Inferior parietal cortex (tissue), 1 donor: ENCODE measurements at regions not wholly inside any gene's neighbourhood (a gene's known extent, or its start where the extent isn't known, plus 50 kb on each side); places are given as distances from the start of the nearest gene placed in this dataset.
"Not testable (repeated sequence)": the region's sequence is repeated elsewhere in the genome, so short reads cannot be mapped to it uniquely, and the experiment has no call there.

Experiments
- DNase-seq: peaks from one replicate; pipeline ENCODE4 v3.0.0-alpha.2; 2016; ENCODE audit errors: extremely low spot score

GRCh38 chrX:27404366-27404765 lies 58.8 kb downstream of the PPP4R3C start:
- DNase-seq, result no peak

DNA sequence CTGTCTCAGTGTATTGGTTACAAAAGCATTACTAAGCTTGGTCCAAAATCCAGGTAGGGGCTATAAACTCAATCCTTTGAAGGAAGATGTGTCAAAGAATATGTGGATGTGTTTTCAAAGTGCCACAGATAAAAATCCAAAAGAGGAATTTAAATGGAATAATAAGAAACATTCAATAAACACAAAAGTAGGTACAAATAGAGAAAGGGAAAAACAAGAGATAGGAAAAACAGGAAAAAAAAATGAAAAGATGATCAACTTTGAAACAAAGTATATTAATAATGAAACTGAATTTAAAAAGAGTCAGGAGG lies 64.0 kb downstream of the PPP4R3C start:
- no peak for DNase-seq

- no peak for DNase-seq
Observed at GRCh38 chrX:27391623-27392022, 71.5 kb downstream of the PPP4R3C start.

DNA sequence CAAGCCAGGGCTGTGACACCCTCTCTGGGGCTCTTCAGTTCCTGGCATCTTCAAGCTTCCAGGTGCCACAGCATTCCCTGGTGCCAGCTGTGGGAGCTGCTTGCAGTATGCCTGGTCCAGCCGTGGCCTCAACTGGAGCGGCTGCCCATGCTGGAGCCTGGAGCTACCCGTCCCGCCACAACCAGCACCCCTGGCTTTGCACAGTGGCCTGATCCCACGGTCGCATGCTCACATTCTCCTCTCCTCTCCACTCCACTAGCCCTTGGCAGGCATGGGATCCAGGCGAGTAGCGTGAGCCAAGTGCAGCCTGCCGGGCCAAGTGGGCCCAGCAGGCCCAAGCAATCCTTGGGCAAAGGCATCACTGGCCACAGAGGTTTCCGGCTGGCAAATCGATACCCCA lies 81.7 kb downstream of the PPP4R3C start:
- DNase-seq, result no peak

DNA sequence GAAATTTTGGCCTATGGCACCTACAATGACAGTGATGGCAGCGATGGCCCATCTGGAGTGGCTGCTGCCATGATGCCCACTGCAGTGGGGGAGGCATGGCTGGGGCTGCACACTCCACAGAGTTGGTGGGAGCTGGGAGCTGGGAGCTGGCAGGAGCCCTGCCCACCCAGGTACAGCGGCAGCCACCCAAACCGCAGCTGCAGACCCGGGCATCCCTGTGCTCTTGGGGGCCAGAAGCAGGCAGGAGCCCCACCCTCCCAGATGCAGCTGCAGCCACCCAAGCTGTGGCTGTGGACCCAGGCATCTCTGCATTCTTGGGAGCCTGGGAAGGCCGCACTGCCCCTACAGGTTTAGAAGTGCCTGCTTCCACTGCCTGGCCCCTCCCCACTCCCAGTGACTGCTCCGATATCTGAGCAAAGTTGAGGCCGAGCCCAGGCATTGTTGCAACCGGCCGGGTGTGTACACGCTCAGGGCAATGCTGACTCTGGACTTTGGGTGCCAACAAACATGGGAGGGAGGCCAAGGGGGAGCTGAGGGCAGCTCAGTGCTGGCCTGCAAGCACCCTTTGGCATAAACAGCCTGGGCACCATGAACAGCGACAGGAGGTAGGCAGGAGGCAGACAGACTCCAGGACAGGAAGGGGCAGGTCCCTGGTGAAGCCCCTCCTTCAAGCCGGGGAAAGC lies 82.8 kb downstream of the PPP4R3C start:
- DNase-seq, result no peak

GRCh38 chrX:27354021-27354420 lies 109.1 kb downstream of the PPP4R3C start:
- DNase-seq, result no peak

DNA sequence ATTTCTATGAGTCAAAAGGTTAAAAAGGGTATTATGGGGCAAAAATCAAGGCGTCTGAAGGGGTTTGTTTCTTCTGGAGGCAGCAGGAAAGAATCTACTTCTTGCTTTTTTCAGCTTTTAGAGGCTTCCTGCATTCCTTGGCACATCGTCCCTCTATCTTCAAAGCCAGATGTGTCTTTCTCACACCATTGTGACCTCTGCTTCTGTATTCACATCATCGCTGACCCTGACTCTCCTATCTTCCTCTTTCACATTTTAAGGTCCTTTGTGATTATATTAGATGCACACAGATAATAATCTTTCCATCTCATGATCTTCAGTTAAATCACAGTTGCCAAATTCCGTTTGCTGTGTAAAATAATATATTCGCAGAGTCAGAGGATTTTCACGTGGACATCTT lies 112.7 kb downstream of the PPP4R3C start:
- no peak for DNase-seq

DNA sequence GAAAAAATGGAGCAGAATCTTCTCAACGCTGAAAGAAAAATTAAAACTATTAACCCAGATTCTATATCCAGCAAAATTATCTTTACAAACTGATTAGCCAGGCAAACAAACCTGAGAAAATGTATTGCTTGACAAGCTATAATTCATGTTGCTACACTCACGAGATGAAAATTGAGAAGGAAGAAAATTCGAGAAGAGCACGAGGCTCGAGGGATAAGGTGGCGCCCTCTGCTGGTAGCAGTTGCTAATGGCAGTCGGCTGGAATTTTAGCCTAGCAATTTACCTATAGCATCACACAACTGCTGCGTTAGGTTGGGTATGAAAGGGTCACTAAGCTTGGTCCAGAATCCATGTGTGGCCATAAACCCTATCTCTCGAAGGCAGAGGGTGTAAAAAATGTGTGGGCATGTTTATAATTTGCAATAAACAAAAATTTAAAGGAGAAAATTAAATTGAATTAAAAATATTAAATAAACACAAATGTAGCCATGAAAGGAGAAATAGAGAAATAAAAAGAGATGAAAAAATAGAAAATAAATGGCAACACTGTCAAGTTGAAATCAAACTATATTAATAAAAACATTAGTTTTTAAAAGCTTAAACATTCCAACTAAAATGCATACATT lies 126.6 kb downstream of the PPP4R3C start:
- peak; percentile 6 for DNase-seq

DNA sequence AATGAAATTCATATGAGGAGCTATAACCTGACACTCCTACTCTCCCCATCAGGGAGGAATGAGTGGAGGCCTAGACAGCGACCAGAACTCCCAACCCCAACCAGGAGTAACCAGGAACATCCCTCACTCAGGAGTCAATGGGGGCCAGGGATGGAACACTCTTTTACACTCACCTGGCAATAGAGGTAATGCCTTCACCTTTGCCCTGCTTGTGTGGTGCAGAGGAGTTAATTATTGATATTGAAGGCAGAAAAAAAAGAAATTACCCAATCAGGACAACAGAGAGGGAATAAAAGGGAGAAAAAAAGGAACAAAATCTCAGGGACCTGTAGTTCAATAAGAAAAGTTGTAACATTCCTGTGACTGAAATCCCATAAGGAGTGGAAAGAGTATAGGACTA lies 141.5 kb downstream of the PPP4R3C start:
- no peak for DNase-seq

DNA sequence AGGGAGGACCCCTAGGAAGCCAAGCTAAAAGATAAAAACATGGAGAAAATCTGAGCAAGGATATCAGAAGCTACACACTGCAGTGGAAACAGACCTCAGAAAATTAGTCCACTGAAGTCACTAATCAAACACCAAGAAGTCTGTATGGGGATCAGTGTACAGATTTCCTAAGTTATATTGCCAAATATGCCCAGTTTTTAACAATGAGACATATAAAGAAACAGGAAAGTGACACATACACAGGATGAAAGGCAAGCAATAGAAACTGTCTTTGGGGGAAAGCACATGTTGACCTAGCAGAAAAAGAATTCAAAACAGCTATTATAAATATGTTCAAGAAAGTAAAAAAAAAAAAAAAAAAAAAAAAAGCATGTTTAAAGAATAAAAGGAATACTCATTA lies 153.7 kb downstream of the PPP4R3C start:
- no peak for DNase-seq

GRCh38 chrX:27307546-27307945 lies 155.6 kb downstream of the PPP4R3C start:
- no peak for DNase-seq

DNA sequence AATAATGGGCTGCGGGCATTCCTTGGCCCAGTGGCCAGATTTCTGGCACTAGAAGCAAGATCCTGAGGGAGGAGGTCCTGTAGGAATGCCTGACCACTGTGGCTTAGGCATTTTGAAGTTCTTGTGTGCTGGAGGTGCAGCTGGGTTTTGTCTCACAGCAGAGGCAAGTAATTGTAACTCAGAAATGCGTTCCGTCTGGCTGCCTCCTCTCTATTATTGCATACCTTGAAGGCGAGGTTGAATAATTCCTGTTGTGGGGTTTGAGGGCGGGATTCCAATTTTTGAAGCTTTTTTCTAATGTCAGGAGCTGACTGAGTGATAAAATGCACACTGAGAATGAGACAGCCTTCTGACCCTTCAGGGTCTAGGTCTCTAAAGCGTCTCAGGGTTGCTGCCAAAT lies 170.6 kb downstream of the PPP4R3C start:
- not testable (repeated sequence) for DNase-seq

GRCh38 chrX:27276751-27277150 lies 186.4 kb downstream of the PPP4R3C start:
- DNase-seq, result no peak

- no peak for DNase-seq
Observed at GRCh38 chrX:27254656-27255055, 208.5 kb downstream of the PPP4R3C start.

- no peak for DNase-seq
Observed at GRCh38 chrX:27251369-27251768, 211.8 kb downstream of the PPP4R3C start.

GRCh38 chrX:27242581-27242980 lies 220.6 kb downstream of the PPP4R3C start:
- no peak for DNase-seq

DNA sequence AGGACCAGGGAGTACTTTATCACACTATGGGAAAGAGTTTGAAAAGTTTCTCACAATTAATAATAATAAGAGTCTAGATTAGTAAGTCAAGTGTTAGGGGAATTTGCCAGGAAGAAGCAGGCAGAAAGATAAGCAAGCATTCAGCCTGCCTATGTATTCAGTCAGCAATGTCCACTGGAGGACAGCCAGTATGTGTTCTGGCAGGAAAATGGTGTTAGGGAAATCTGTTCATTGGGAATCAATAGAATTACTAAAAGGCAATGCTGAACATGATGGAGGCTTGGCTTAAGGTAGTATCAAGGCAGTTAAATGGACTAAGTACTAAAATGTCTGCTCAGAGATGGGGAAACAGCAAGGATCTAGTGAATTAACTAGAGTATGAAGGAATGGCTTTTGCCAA lies 221.2 kb downstream of the PPP4R3C start:
- no peak for DNase-seq

GRCh38 chrX:27240042-27240441 lies 223.1 kb downstream of the PPP4R3C start:
- DNase-seq, result not testable (repeated sequence)

- DNase-seq, result no peak
Observed at GRCh38 chrX:27236681-27237080, 226.5 kb downstream of the PPP4R3C start.

GRCh38 chrX:27229721-27230120 lies 233.4 kb downstream of the PPP4R3C start:
- no peak for DNase-seq

DNA sequence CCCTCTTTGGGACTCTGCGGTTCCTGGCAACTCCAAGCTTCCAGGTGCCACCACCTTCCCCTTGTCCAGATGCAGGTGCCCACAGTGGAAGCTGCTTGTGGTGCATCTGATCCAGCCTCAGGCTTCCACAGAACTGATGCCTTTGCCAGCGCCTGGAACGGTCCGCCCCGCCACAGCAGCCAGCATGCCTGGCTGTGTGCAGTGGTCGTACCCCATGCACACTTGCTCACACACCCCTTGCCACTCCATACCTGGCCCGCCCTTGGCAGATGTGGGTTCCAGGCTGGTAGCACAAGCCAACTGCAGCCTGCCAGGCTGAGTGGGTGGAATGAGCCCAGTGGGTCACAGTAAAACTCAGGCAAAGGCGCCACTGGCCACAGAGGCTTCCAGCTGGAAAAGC lies 240.5 kb downstream of the PPP4R3C start:
- no peak for DNase-seq

DNA sequence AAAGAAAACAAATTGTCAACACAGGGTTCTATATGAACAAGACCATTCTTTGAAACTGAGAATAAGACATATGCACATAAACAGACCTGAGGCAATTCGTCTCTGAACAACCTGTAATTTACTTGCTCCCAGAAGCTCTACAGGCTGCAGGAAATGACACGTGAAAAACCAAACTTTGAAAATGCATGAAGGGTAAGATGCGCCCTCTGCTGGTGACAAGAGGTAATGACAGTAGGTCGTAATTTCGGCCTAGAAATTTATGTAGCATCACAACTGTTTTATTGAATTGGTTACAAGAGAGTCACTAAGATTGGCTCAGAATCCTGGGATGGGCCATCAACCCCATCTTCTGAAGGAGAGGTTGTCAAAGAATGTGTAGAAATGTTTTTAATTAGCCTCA lies 276.5 kb downstream of the PPP4R3C start:
- peak; percentile 5 for DNase-seq

- no peak for DNase-seq
Observed at GRCh38 chrX:27163236-27163635, 299.9 kb downstream of the PPP4R3C start.

- no peak for DNase-seq
Observed at GRCh38 chrX:27162496-27162895, 300.6 kb downstream of the PPP4R3C start.
